ENCODE measurements at regions not wholly inside any gene's neighbourhood (a gene's known extent, or its start where the extent isn't known, plus 50 kb on each side); places are given as distances from the start of the nearest gene placed in this dataset.

DNA sequence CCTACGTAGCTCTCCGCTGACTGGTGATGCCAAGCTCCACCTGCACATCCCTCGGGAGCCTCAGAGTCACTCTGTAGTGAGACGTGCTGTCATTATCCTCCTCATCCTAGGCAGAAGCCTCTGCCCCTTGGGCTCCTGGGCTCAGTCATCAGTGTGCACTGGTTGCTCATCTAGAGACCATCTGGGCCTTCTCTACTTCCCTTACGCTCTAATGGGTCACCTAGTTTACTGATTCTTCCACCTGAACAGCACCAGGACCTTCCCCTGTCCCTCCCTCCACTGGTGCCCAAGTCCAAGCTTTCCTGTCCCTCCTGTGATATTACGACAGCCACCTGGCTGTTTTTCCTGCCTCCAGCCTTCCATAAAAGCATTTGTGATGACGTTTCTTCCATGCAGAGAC, 136.1 kb upstream of the ERRFI1 start:
- no peaks in the 10 kb centered on the region for H3F3A ChIP-seq (ENCODE audit: insufficient read depth, low read length, poor library complexity, severe bottlenecking)
- no peaks in the 10 kb centered on the region for H4K20me1 ChIP-seq (ENCODE audit: insufficient read depth)
- no peaks in the 10 kb centered on the region for H3K79me2 ChIP-seq (replicated peaks; ENCODE audit: insufficient read depth, low read length)
- no peak overlapping the region for H3K4me2 ChIP-seq (ENCODE audit: low read length)
- H3K36me3 ChIP-seq (ENCODE audit: insufficient read depth, low read length): no peaks in the 10 kb centered on the region
- no peak for TF ChIP-seq SMC3 (conservative IDR thresholded peaks at IDR 0.05; ENCODE audit: poor library complexity)
- TF ChIP-seq RAD21 (conservative IDR thresholded peaks at IDR 0.05): no peak
- no peak for TF ChIP-seq TAF1 (IDR thresholded peaks at IDR 0.05; ENCODE audit: low read depth)
- TF ChIP-seq EZH2 (IDR thresholded peaks at IDR 0.05; ENCODE audit: borderline replicate concordance, insufficient read depth, low read length, poor library complexity, severe bottlenecking): no peak
- no peak for TF ChIP-seq POLR2AphosphoS5 (IDR thresholded peaks at IDR 0.05)
- TF ChIP-seq EP300 (conservative IDR thresholded peaks at IDR 0.05; ENCODE audit: poor library complexity, severe bottlenecking): no peak
- TF ChIP-seq, protein P1, sequence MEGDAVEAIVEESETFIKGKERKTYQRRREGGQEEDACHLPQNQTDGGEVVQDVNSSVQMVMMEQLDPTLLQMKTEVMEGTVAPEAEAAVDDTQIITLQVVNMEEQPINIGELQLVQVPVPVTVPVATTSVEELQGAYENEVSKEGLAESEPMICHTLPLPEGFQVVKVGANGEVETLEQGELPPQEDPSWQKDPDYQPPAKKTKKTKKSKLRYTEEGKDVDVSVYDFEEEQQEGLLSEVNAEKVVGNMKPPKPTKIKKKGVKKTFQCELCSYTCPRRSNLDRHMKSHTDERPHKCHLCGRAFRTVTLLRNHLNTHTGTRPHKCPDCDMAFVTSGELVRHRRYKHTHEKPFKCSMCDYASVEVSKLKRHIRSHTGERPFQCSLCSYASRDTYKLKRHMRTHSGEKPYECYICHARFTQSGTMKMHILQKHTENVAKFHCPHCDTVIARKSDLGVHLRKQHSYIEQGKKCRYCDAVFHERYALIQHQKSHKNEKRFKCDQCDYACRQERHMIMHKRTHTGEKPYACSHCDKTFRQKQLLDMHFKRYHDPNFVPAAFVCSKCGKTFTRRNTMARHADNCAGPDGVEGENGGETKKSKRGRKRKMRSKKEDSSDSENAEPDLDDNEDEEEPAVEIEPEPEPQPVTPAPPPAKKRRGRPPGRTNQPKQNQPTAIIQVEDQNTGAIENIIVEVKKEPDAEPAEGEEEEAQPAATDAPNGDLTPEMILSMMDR (IDR thresholded peaks at IDR 0.05; ENCODE audit: poor library complexity, severe bottlenecking): no peak
- TF ChIP-seq MXI1 (conservative IDR thresholded peaks at IDR 0.05; ENCODE audit: poor library complexity, severe bottlenecking): no peak
- TF ChIP-seq, protein P2, sequence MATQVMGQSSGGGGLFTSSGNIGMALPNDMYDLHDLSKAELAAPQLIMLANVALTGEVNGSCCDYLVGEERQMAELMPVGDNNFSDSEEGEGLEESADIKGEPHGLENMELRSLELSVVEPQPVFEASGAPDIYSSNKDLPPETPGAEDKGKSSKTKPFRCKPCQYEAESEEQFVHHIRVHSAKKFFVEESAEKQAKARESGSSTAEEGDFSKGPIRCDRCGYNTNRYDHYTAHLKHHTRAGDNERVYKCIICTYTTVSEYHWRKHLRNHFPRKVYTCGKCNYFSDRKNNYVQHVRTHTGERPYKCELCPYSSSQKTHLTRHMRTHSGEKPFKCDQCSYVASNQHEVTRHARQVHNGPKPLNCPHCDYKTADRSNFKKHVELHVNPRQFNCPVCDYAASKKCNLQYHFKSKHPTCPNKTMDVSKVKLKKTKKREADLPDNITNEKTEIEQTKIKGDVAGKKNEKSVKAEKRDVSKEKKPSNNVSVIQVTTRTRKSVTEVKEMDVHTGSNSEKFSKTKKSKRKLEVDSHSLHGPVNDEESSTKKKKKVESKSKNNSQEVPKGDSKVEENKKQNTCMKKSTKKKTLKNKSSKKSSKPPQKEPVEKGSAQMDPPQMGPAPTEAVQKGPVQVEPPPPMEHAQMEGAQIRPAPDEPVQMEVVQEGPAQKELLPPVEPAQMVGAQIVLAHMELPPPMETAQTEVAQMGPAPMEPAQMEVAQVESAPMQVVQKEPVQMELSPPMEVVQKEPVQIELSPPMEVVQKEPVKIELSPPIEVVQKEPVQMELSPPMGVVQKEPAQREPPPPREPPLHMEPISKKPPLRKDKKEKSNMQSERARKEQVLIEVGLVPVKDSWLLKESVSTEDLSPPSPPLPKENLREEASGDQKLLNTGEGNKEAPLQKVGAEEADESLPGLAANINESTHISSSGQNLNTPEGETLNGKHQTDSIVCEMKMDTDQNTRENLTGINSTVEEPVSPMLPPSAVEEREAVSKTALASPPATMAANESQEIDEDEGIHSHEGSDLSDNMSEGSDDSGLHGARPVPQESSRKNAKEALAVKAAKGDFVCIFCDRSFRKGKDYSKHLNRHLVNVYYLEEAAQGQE (IDR thresholded peaks at IDR 0.05; ENCODE audit: borderline replicate concordance): no peak
- no peaks in the 10 kb centered on the region for H3K27me3 ChIP-seq (ENCODE audit: insufficient read depth, low read depth, low read length)
- H3K27ac ChIP-seq (ENCODE audit: low read length): no peak overlapping the region
- H3K9me3 ChIP-seq (ENCODE audit: low read length): no peaks in the 10 kb centered on the region
- H3K9ac ChIP-seq (ENCODE audit: low read length): no peak overlapping the region
- no peak overlapping the region for H3K4me3 ChIP-seq (ENCODE audit: low read length)
- no peak overlapping the region for H2AFZ ChIP-seq (ENCODE audit: low read depth, low read length)
- no peaks in the 10 kb centered on the region for H3K9me2 ChIP-seq (ENCODE audit: insufficient read depth, low read length)

DNA sequence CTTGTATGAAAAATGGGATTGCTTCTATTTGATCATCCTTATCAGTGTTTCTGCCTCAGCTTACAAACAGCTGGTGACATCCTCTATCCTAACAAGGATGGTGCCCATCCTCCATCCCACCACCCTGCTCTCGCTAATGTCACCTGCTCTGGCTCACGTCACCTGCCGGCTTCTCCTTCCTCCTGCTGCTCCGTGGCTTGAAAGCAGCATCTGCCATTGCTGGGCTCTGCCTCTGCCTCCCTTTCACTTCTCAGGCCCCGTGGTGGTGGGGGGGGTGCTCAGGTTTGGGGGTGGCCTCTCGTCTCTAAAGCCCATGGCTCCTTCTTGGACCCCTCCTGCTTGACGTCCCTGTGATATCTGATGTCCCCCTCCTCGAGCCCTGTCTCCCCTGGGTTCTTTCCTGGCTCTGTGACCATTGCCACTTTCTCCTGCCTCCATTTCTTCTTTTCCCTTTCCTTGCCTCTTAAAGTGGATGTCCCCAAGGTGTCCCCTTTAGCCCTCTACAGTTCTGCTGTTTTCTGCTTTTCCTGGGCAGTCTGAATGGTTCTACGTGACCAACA, 135.5 kb upstream of the ERRFI1 start:
- no peak overlapping the region for H2AFZ ChIP-seq (ENCODE audit: low read depth, low read length)
- TF ChIP-seq SMC3 (conservative IDR thresholded peaks at IDR 0.05; ENCODE audit: poor library complexity) (no peak), RAD21 (conservative IDR thresholded peaks at IDR 0.05) (no peak), MXI1 (conservative IDR thresholded peaks at IDR 0.05; ENCODE audit: poor library complexity, severe bottlenecking) (no peak), TAF1 (IDR thresholded peaks at IDR 0.05; ENCODE audit: low read depth) (no peak)
- no peaks in the 10 kb centered on the region for H3K9me3 ChIP-seq (ENCODE audit: low read length)
- no peaks in the 10 kb centered on the region for H3F3A ChIP-seq (ENCODE audit: insufficient read depth, low read length, poor library complexity, severe bottlenecking)
- H3K9ac ChIP-seq (ENCODE audit: low read length): no peak overlapping the region
- no peaks in the 10 kb centered on the region for H4K20me1 ChIP-seq (ENCODE audit: insufficient read depth)
- H3K9me2 ChIP-seq (ENCODE audit: insufficient read depth, low read length): no peaks in the 10 kb centered on the region
- no peak overlapping the region for H3K4me3 ChIP-seq (ENCODE audit: low read length)
- H3K27ac ChIP-seq (ENCODE audit: low read length): no peak overlapping the region
- no peak overlapping the region for H3K4me2 ChIP-seq (ENCODE audit: low read length)
- no peaks in the 10 kb centered on the region for H3K27me3 ChIP-seq (ENCODE audit: insufficient read depth, low read depth, low read length)
- H3K36me3 ChIP-seq (ENCODE audit: insufficient read depth, low read length): no peaks in the 10 kb centered on the region
- no peaks in the 10 kb centered on the region for H3K79me2 ChIP-seq (replicated peaks; ENCODE audit: insufficient read depth, low read length)
